GOT3 (cell line): ENCODE measurements at regions not wholly inside any gene's neighbourhood (a gene's known extent, or its start where the extent isn't known, plus 50 kb on each side); places are given as distances from the start of the nearest gene placed in this dataset.
"Not testable (repeated sequence)": the region's sequence is repeated elsewhere in the genome, so short reads cannot be mapped to it uniquely, and the experiment has no call there.

Experiments used
- DNase-seq: peaks from one replicate; lab custom pipeline; 2025; ENCODE audit warnings: mixed read lengths; lab: John Stamatoyannopoulos, UW

DNA sequence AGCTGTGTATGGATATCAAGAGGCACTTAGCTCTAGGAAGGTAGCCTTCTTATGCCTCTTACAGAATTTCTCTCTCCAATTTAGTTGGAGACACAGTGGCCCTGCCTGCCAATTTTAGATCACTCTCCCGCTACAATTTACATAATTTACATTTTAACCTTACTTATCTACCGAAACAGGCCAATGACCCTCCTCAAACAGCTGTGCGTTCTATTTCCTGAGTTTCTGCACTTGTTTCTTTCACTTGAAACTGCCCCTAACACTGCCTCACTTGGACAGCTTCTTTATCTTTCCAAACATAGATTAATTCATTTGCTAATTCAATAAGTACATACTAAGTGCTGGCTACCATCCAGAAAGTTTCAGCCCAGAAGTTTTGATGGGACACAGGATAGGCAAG is 52.9 kb upstream of the HDDC2 start:
- DNase-seq = no peak

DNA sequence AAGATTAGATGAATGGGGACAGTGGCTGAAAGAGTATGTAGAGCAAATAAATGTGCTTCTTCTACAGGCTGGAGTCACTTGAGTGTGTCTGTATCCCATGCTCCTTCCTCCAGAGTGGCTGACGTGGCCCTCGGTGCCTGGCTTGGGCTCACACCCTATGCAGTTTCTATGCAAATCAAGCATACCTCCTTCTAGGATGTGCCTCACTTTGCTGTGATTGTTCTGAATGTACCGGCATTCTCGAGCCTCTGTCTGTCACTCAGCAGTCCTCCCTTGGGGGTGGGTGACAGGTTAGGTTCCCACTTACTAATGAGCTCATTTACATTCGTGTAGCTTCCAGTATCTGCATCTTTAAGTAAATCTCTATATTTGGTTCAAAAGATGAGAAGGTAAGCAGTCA is 55.1 kb upstream of the HDDC2 start:
- DNase-seq = no peak

DNA sequence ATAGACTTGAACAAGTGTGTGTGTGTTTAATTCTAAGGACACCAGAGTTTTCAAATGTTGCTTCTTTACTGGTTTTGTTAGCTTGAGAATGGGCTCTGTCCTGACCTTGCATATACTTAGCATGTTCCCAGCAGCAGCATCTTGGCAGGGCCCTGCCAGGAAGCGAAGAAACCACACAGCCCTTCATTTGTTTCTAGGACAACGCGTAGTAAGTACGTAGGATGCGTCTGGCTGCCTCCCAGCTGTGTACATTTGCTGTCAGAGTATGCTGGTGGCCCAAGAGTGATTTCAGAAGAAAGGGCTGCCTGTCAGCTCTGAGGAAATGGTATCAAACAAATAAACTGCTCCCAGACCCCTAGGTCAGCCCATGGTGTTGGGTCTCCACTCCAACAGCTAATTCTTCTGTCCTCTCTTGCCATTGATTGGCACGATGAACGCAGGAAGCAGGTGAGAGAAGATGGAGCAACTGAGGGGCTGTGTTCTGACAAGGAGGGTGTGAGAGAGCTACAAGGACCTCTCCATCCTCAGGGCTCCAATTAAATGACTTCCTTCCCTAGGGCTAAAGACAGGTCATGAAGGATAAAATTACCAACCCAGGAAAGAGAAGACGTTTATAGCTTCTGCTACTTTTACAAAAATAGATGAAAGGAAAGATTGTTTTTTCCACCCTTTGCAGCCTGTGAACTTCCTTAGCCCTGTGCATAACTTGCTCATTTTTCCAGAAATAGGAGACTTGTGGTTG is 55.9 kb upstream of the HDDC2 start:
- DNase-seq = no peak

DNA sequence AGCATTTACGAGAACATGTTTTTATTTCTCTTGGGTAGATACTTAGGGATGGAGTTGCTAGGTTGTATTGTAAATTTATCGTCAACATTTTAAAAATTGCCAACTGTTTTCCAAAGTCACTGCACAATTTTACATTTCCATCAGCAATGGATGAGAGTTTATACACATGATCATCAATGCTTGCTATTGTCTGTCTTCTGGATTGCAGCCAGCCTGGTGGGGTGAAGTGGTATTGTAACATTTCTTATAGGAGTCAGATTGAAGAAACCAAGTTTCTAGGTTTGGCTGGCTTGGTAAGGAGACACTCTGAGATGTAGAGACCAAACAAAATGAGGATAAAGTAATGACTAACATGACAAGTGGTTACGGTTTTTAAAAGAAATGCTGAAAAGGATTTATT is 57.1 kb upstream of the HDDC2 start:
- DNase-seq = no peak

DNA sequence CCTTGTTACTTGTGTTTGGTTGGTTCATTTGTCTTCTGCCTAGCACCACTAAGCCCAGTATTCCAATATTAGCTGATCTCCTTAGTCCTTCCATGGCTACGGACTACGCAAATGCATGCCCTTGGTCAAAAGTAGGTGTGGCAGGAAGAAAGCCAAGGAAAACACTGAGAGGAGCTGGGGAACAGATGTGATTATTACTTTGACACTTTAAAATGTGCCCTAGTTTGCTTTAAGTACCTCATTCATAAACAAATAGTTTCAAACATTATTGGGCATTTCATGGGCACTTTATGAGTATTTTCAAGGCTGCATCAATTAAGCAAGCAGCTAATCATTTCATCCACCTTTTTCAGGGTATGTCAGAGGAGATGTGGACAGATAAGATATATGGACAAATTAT is 60.1 kb upstream of the HDDC2 start:
- DNase-seq = no peak

DNA sequence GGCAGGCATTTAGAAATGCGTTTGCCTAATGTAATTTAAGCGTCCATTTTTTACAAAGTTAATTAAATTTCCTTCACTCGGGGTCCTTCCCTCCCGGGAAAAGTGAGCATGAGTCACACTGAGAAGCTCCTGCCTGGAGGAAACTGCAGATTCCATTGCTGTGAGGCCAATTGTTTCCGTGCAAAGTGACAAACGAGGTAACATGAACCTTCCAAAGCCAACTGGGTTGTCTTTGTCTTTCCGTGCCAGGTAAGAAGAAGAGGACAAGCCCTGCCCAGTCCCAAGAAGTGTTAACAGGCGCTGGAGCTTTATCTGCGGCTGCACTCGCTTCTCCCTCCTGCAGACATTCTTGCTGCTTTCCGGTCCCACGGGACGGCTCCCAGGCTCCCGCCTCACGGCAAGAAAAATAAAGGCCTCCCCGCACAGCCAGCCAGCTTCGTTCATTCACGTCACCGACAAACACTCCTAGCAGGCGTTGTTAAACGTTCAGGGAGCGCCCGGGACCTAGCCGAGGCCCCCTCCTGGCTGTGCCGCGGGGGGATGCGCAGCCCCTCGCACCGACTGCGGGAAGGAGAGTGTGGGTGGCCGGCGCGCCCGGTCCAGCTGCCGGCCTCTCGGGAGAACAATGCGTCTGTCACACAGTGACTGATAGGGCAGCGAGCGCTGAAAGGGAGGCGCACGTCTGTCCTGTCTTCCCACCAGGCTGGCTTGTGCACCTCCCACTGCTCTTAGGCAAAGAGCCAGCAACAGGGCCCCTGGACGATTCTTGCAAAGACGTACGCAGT is 61.5 kb upstream of the HDDC2 start:
- DNase-seq = no peak

DNA sequence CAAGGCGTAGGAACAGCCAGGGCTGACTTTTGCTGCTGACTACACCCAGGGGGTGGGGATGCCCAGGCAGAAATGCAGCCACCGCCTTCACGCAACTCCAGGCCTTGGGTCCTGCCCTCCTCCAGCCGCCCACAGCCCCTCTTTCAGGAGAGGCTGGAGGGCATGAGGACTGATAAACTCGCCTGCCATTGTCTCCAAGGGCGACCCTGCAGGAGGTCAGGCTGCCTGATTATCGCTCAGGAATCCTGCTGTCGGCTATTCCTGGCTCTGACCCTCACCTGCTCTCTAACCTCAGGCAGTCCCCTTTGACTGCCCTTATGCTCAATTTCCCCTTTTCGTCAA is 62.0 kb upstream of the HDDC2 start:
- DNase-seq = no peak

DNA sequence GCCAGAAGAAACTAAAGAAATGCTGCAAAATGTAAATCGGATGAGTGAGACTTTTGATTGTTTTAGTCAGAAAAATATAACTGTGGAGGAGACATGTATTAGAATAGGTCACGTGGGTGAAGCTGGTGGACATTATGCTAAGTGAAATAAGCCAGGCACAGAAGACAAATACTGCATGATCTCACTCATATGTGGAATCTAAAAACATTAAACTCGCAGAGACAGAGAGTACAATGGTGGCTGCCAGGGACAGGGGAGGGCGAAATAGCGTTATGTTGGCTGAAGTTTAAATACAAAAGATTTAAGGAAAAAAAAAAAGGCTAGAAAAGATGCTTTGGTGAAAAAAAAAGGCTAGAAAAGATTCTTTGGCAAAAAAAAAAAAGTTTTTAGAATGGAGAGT is 63.5 kb upstream of the HDDC2 start:
- no peak for DNase-seq

DNA sequence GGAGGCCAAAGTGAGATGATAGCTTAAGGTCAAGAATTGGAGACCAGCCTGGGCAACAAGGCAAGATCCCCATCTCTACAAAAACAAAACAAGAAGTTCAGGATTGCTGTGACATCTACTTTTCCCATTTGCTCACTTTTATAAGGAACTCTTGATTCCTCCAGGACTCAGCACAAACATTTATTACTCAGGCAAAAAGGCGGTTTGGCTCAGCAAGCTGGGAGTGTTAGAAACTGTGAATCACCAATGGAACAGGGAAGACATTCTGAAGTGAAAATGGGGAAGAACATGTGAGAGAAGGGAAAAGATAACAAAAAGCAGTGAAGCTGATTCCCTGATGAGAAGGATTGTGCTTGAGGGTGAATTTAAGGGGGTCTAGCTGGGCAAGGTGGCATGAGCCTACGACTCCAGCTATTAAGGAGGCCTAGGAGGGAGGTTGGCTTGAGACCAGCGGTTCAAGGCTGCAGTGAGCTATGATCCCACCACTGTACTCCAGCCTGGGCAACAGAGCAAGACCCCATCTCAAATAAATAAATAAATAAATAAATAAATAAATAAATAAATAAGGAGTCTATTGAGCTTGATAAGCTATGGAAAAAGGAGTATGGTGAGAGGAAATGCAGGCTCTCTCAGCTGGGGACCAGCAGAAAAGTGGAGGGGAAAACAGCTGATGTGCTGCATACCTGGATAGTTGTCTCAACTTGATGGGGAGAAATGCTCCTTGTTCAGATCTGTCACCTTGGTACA is 65.4 kb upstream of the HDDC2 start:
- DNase-seq = no peak

DNA sequence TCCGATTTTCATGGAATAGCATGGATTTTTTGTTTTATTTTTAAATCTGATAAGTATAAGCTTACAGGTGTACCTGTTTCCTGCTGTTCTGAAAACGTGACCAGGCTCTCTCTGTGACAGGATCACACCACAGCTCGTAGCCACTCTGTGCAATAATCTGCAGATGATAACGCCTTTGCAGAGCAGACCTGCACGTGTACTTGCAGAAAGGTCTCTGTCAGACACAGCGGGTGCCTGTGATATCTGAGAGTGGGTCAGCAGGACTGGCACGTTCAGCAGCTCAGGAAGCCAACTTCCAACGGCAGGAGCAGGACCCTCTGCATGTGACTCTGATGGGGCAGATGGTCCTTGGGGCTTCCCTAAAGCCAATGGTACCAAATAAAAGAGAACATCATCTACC is 68.6 kb upstream of the HDDC2 start:
- no peak for DNase-seq

DNA sequence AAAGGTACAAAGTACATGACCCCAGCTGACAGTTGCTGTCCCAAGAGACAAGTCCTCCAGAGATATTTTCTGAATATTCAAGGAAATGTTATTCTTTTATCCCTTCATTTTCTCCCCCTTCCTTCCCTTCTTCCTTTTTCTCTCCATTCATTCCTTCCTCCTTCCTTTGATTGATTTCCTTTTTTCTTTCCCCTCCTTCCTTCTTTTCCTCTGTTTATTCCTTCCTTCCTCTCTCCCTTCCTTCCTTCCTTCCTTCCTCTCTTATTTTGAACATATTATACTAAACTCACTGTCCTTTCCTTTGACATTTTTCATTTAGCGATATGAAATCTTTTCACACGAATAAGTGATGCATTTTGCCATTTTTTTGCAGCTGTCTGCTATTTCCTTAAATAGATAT is 73.2 kb upstream of the HDDC2 start:
- no peak for DNase-seq

DNA sequence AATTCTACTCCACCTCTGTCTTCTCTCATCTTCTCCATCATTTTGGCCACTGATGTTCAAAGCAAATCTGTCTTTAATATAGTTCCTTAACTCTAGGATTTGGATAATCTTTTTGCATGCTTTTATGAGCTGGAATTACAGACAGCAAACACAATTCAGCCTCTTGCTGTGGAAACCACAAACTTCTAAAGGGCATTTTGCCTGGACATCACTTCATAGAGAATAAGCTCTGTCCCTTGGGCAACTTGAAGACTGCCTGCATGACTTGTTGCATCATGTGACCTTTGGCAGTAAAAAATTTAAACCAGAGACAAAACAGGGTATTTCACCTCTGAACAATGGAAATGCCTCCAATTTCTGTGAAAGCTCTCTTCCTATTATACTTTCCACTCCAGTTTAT is 74.1 kb upstream of the HDDC2 start:
- DNase-seq = no peak

DNA sequence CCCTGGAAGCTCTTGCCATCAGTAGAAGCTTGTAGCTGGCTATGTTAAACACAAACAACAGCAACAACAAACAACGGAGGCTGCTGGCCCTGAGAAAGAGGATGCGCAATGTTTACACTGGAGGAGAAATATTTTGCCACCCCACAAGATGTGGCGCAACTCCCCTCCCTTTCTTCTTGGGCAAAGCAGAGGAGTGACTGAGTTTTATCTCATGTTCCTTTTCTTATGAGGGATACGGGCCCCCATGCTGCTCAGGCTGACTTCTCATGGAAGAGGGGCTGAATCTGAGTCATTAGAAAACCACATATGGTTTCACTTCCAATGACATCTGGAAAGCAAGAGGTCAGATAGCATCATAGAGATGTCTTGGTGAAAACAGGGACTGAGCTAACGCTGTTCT is 75.9 kb upstream of the HDDC2 start:
- no peak for DNase-seq

DNA sequence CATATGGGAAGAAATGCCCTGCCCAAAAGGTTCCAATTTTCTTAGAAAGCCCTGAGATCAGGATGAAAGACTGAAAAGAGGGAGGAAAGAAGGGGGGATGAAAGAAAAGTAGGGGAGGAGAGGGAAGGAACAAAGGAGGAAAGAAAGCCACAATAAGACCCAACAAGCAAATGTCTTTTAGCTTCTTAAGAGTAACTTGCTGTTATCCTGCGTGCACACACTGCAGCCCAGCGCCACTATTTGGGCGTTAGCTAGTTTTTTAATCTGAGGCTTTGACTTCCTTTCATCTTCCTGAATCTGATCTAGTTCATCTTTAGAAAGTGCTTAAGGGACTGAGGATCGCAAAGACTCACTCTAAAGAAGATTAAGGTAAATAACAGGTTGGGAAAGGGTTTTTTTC is 77.4 kb upstream of the HDDC2 start:
- DNase-seq = no peak

DNA sequence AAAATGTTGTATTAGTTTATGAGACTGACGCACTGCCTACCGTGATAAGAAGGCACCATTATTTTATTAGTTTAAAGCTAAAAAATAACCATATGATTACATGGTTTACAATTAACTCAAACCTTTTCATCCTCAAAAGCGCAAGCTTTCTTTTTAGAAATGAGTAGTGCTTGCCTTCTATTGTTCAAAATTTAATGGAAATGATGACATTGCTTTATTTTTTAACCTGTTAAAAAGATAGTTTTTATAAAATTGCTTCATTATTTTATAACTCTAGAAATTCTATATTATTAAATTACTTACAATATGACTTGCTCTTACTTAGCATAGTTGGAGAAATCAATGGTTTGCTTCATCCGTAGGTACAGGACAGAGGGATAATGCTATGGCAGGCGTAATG is 78.7 kb upstream of the HDDC2 start:
- DNase-seq = no peak

DNA sequence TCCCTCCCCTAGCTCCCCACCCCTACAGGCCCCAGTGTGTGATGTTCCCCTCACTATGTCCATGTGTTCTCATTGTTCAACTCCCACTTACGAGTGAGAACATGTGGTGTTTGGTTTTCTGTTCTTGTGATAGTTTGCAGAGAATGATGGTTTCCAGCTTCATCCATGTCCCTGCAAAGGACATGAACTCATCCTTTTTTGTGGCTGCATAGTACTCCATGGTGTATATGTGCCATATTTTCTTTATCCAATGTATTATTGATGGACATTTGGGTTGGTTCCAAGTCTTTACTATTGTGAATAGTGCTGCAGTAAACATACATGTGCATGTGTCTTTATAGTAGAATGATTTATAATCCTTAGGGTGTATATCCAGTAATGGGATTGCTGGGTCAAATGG is 84.6 kb upstream of the HDDC2 start:
- DNase-seq = not testable (repeated sequence)

DNA sequence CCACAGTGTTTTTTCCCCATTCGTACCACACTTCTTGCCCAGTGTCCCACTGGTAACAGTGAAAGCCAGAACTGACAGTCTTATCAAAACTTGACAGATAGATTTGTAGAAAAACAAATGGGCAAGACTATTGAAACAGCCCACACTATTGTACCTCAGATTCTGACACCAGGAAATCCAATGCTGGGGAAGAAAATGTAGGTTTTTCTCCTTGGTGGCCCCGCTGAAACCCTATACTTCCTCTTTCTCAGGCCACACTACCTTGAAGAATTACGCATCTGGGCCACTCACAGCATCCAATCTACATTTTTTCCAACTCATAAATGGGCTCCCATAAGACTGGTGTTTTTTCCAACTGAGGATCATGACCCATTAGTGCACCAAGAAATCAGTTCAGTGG is 90.9 kb upstream of the HDDC2 start:
- no peak for DNase-seq

DNA sequence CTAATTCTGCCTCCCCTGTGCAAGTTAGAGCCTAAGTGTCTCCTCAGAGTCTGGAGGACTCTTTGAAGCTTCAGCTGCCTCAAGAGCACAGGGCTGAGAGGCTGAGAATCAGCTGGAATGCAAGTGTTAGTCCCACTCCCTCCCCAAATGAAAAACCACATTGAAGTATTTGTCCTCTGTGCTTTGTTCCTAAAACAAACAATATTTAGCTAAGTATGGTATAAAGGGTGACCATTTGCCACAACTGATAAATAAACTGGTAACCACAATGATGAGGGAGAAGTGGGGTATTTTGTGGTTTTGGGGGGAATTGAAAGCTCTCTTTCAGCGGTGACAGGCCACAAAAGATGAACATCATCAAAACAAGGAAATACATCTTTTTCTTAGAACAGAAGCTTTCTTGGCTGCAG is 91.7 kb upstream of the HDDC2 start:
- DNase-seq = no peak

DNA sequence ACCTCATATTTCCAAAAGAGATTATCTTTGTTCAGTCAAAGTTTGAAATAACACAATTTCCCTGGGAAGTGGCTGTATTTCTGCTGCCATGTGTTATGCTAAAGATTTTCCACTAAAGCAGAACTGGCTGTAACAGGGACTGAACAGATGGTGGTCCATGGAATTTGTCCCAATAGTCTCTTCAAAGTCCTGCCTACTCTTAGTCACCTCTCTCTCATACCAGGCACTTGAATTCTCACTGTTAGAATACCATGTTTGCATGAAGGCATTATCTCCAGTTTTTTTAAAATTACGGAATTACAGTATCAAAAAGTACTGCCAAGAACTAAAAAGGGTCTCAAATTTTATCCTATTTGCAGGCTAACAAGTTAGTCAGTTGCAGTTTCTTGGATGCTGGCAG is 105.0 kb upstream of the HDDC2 start:
- DNase-seq = no peak

DNA sequence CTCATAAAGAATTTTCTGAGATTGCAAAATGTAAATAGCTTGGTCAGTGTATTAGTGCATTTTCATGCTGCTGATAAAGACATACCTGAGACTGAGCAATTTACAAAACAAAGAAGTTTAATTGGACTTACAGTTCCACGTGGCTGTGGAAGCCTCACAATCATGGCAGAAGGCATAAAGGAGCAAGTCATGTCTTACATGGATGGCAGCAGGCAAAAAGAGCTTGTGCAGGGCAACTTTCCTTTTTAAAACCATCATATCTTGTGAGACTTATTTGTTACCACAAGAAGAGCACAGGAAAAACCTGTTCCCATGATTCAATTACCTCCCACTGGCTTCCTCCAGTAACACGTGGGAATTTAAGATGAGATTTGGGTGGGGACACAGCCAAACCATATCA is 112.7 kb upstream of the HDDC2 start:
- no peak for DNase-seq

DNA sequence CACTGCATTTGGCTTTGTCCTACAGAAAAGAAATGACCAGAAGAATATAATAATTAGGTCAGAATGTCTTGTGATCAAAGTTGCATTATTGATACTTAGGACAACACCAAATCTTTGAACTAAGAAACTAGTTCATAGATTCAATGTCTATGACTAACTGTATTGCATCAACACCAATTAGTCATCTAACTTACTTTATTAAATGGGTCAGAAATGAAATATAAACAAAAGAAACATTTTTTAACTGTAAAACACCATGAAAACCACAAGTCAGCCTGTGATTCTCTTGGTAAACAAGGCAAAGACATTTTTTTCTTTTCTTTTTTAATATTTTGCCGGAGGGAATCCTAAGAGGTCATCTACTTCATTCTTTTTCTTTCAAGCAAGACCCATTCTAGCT is 114.1 kb upstream of the HDDC2 start:
- no peak for DNase-seq

DNA sequence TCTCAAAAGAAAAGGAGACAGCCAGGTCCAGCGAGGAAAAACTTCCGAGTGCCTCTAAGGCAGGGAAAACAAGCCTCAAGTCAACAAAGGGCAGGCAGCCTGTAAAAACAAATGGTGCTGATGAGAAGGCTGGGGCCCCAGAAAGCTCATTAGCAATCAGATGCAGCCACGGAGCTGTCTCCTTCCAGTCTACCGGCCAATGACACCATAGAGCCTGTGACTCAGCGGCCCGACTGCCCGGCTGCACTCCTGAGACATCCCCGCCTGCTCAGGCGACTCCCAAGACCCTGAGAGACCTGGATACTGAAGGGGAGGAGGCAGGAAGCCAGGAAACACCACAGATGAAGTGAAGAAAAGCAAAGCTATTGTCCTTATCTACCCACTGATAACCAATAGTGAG is 120.1 kb upstream of the HDDC2 start:
- DNase-seq = no peak

DNA sequence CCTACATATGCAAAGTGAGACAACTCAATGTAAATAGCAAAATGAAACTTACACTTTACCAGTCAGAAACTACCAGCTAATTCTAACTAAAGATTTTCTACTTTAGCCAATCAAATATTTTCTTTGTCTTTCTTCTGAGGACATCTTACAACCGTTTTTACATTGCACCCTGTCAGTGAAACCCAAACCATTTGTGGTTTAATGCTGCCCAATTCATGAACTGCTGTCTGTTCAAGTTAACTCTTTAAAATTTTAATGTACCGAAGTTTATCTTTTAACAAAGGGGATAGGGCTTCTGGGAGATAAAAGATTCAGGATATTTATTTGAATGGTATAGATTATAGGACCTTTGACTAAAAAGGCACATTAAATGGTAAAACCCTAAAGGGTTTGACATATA is 121.3 kb upstream of the HDDC2 start:
- no peak for DNase-seq
